GF-D8 (cell line): ENCODE measurements at regions not wholly inside any gene's neighbourhood (a gene's known extent, or its start where the extent isn't known, plus 50 kb on each side); places are given as distances from the start of the nearest gene placed in this dataset.
"Not testable (repeated sequence)": the region's sequence is repeated elsewhere in the genome, so short reads cannot be mapped to it uniquely, and the experiment has no call there.

ENCODE experiments used
- DNase-seq: peaks from one replicate; lab custom pipeline; 2025; lab: John Stamatoyannopoulos, UW

- DNase-seq, result no peak
Measured at GRCh38 chr3:87576752-87577151, 300.4 kb upstream of the POU1F1 start.

DNA sequence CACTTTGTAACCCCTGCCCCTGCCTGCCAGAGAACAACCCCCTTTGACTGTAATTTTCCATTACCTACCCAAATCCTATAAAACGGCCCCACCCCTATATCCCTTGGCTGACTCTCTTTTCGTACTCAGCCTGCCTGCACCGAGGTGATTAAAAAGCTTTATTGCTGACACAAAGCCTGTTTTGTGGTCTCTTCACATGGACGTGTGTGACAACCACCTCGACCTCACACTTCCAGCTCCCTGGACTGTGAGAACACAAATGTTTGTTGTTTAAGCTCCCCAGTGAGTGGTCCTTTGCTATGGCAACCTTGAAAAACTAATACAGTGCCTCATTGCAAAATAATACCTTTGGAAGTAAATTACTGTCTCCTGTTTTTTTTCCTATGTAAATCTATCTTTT, 299.2 kb upstream of the POU1F1 start:
- DNase-seq, result no peak

DNA sequence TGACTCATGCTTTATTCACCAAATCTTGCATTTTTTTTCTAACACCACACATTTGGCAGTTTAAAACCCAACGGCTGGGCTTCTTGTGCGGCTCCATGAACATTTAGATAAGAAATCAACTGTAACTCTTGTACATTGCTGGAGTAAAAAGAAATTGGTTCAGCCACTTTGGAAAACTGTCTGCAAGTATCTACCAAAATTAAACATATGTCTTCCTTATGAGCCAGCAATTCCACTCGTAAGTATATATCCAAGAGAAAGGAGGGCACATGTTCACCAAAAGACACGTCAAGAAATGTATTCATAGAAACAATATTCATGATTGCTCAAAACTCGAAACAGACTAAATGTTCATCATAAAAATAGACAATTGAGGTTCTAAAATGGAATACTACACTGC, 291.9 kb upstream of the POU1F1 start:
- no peak for DNase-seq

GRCh38 chr3:87564438-87564837, 288.1 kb upstream of the POU1F1 start:
- DNase-seq, result no peak

DNA sequence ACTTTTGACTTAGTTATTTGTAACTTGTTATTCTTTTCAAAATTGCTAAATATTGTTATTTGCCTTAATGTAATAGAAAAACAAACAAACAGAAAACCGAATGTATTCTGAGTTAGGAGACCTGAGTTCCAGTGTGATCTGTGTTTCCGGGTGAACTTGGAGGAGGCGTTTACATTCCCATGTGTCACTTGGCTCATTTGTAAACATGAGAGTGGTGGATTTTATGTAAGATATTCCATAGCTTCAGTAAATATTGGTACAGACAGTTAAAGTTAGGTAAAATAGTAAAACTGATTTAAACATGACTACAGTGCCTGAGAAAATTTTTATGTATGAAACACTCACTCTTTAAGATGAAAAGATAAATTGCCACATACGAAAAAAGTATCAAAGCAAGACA, 287.3 kb upstream of the POU1F1 start:
- no peak for DNase-seq

DNA sequence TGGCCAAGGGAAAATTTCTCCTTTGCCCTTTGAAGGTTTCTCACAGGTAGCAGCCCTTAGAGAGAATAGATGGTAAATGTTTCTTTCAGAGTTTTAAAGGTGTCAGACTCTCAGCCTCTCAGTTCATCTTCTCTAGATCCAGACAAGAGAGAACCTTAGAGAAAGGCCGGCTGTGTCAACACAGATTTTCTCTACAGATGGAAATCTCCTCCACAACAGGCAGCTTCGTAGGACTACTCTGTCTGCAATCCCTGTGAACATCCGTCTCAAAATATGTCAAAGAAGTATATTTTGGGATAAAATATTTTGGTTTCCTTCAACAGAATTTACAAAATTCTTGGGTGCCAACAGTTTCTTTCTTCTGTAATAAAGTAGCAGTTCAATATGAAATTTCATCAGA, 282.1 kb upstream of the POU1F1 start:
- DNase-seq, result no peak

DNA sequence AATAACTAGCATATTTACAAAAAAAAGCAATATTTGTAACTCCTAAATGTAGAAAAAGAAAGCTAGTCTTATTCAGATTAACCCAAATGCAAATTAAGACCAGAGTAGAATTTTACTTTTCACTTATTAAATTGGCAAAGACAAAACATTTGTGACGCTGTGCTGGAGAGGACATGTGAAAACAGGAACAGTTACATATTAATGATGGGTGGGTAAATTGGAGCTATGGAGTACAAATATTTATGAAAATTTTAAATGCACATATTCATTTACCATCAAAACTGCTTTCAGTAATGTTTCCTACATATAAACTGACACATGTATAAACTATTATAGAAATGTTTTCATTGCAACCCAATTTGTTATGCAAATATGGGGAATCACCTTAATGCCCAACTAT, 278.9 kb upstream of the POU1F1 start:
- no peak for DNase-seq

DNA sequence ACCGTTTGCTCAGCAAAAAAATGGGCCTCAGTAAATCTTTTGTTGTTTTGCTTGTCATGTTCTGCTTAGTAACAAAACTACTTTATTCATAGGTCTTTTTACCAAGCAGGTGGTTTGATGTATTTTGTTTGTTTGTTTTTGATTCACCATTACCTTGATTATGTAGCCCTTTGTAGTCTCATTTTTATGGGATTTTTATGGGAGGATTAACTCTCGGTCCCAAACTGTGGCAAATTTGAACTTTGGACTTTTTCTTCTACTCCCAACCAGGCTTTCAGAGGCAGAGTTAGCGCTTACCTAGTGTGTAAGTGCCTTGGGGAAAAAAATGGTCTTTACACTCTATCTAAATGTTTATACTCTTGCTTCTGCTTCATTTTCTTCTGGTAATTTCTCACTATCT, 276.7 kb upstream of the POU1F1 start:
- DNase-seq, result no peak

- DNase-seq, result no peak
Measured at GRCh38 chr3:87550892-87551291, 274.5 kb upstream of the POU1F1 start.

- DNase-seq, result no peak
Measured at GRCh38 chr3:87549208-87549607, 272.8 kb upstream of the POU1F1 start.

- DNase-seq, result no peak
Measured at GRCh38 chr3:87548271-87548670, 271.9 kb upstream of the POU1F1 start.

GRCh38 chr3:87546216-87546615, 269.8 kb upstream of the POU1F1 start:
- DNase-seq, result no peak

GRCh38 chr3:87543408-87543807, 267.0 kb upstream of the POU1F1 start:
- not testable (repeated sequence) for DNase-seq

- DNase-seq, result no peak
Measured at GRCh38 chr3:87541723-87542122, 265.3 kb upstream of the POU1F1 start.

GRCh38 chr3:87538722-87539121, 262.3 kb upstream of the POU1F1 start:
- DNase-seq, result not testable (repeated sequence)

- no peak for DNase-seq
Measured at GRCh38 chr3:87509401-87509800, 233.0 kb upstream of the POU1F1 start.

DNA sequence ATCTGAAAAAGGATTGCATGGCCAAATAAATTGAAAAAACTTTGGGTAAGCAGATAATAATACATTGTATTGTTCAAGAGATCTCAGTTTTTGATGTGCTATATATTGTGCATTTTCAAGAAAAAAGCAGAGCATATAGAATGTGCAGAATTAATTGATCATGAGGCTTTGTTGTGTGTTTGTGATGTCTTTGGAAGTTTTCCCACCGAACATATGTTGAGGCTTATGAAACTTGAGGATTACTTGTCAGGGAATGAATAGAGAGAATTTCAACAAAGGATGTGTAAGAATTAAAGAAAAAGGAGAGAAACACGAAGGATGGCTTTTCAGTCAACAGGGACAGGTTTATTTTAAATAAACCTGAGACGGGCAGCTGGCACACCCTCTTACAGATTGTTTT, 232.5 kb upstream of the POU1F1 start:
- DNase-seq, result no peak

- no peak for DNase-seq
Measured at GRCh38 chr3:87507753-87508152, 231.4 kb upstream of the POU1F1 start.

DNA sequence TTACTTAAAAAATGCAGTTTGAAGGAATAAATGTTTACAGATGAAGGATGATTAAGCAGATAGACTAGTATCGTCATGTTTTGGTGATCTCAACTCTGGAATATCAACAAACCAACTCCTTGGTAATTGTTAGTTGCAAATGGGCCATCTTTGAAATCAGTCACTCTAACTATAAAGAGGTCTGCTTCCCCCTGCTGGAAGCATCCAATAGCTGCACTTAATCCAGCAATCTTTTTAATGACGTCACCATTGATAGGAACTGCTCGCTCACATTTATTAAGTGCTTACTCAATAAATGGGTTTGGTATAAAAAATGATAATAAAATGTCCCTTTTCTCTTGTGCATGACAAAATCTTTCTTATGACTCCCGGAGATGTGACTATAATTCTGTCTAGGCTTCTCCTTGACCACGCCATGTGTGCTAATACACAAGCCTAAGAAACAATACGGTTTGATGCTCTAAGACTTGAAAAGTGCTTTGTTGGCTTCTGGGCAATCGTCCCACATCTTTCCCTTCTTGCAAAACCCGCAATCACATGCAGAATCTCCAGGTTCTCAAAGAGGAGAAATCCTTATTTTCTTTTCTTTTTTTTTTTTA, 227.6 kb upstream of the POU1F1 start:
- DNase-seq, result no peak

DNA sequence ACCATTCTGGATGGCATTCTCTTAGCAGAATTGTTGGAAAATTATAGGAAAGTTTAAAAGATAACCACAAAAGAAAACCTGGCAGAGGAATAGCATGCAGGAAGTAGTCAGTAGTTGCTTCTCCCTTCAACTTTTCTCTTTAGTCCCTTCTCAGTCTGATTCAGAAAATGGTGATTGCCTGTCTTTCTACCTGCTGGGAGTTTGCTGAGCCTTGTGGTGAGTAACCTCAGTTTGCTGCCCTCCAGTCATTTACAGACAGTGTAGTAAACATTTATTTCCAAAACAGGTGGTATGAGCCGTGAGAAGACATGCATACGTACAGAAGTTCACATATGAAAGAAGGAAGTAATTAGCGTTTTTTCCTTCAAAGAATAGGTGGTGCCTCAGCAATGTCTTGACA, 224.7 kb upstream of the POU1F1 start:
- no peak for DNase-seq

- DNase-seq, result no peak
Measured at GRCh38 chr3:87498358-87499080, 222.1 kb upstream of the POU1F1 start.

DNA sequence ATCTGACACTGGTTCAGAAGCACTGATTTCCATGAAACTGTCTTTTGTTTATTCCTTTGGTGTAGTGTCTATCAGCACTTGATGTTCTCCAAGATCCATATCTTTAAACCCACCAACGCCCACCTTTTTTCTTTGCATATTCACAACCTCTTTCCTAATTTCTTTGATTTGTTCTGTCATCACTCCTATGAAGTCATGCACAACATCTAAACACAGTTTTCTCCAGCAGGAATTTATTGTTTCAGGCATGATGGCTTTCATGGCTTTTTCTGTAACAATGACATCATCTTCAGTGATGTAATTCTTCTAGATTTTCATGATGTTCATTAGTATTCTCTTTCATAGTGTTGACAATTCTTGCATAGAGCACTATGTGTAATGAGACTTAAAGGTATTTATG, 219.6 kb upstream of the POU1F1 start:
- no peak for DNase-seq

DNA sequence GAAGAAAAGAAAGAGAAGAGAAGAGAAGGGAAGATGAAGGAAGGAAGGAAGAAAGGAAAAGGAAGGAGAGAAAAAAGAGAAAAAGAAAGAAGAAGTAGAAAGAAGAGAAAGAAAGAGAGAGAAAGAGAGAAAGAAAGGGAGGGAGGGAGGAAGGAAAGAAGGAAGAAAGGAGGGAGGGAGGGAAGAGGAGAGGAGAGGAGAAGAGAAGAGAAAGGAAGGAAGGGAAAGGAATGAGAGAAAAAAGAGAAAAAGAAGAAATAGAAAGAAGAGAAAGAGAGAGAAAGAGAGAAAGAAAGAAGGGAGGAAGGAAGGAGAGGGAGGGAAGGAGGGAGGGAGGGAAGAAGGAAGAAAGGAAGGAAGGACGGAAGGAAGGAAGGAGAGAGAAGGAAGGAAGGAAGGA, 217.9 kb upstream of the POU1F1 start:
- no peak for DNase-seq

DNA sequence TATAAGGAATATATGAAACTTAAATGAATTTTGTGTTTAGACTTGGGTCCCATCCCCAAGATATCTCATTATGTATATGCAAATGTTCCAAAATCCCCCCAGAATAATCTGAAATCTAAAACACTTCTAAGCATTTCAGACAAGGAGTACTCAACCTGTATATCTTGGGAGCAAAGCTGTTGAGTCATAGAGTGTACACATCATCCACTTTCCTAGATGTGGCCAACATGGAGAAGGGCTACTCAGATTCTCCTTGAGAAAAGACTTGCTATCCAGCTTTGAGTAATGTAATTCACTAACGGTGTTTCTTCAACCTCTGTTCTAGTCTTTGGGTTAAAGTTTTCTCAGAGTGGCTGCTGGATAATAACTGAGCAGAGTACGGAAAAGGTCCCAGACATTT, 215.5 kb upstream of the POU1F1 start:
- no peak for DNase-seq
